GM21528 (cell line): ENCODE measurements at regions not wholly inside any gene's neighbourhood (a gene's known extent, or its start where the extent isn't known, plus 50 kb on each side); places are given as distances from the start of the nearest gene placed in this dataset.

Source experiments
- ATAC-seq: cut with Tn5 transposase; IDR thresholded peaks from one replicate; pipeline ENCODE4 v1.9.1; 2021; ENCODE audit warnings: mild to moderate bottlenecking, moderate library complexity; ENCODE audit not compliant: unreplicated experiment, low FRiP score

DNA sequence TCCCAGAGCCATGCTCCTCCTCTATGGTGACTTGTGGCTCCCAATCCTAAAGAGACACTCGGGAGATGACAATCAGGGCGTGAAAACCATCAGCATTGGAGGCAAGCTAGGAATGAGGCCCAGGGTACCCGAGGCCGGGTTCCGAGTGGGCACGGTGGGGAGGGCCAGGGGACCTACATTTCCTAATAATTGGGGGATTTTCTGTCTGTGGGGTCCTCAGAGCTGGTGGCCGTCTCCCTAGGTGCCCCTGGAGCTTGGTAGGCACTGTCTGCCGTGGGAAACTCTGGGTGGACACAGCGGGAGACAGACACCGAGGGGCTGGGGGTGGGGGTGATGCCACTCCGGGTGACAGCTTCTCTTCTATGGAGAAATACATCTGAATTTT is 312.5 kb upstream of the TNRC6C start:
- ATAC-seq, result no peak

DNA sequence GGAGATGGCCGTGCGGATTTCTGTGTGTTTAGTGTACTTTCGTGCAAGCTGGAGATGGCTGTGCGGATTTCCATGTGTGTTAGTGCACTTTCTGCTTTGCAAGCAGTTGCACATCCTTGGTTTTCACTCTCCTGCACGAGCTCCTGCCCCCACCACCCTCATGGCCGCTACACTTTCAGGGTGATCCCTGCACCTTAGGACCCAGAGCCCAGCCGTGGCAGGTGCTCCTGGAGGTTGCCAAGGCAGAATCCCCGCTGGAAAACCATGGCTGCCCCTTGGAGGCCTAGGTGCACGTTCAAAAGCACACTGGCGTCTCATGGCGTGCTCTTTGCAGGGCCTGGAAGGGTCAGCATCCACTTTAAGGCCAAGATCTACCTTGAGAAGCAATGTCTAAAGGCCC is 311.0 kb upstream of the TNRC6C start:
- no peak for ATAC-seq

DNA sequence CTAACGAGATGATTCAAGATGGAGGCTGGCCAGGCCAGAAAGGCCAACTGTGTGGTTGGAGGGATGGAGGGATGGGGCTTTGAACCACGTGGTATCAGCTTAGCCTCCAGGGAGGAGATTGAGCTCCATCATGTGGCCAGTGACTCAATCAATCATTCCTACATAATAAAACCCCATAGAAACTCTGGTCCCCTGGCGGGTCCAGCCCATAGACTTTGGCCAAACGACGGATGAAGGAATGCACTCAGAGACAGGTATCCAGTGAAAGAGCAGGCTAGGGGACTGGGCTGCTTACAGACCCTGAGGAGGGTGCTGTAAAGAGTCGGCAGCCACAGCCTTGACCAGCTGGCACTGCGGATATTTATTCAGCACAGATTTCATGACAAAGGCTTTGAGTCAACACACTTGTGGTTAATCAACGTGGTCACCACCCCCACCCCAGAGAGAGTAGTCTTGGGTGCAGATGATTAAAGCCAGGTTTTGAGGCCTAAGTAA is 308.7 kb upstream of the TNRC6C start:
- no peak for ATAC-seq

DNA sequence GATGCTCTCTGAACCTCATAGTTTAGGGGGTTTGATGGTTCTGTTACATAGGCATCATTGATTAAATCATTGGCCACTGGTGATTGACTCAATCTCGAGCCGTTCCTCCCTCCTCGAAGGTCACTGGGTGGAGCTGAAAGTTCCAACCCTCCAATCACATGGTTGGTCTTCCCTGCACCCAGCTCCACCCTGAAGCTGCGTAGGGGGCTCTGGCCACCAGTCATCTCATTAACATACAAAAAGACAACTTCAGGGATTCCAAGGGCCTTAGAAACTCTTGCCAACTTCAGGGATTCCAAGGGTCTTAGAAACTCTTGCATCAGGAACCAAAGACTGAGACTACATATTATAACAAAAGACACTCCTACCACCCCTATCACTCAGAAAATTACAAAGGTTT is 306.5 kb upstream of the TNRC6C start:
- no peak for ATAC-seq

DNA sequence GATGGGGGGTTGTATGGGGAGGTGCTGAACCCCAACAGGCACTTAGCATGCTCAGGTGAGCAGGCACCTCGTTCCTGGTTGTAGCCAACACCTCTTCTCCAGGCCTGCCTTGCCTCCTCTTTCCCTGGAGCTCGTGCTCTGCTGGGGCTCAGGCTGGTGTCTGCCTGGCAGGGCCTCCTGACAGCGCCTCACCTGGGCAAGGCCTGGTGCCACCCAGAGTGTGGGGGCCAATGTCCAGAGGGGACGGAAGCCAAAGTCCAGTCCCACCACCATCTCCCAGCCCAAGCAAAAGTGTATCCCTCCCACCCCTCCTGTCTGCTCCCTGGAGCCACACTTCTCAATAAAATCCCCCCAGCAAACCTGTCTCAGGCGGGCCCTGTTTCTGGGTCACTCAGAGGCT is 304.2 kb upstream of the TNRC6C start:
- no peak for ATAC-seq

DNA sequence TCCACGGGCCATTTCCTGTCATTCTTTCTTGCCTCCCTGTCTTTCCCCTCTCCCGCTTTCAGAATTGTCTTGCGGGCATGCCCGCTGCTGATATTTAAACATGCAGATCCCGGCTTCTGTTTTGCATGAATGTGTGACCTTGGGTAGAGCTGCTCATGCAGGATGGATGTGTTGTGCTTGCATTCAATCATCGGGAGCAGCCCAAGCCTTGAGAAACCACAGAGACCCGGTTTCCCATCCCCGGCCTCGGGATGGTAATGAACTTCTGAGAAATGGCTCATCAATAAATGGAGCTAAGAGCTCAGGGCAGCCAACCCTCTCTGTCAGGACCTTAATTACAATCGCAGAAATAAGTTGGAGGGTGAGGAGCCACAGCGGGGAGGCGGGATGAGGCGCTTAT is 303.7 kb upstream of the TNRC6C start:
- ATAC-seq, result no peak

DNA sequence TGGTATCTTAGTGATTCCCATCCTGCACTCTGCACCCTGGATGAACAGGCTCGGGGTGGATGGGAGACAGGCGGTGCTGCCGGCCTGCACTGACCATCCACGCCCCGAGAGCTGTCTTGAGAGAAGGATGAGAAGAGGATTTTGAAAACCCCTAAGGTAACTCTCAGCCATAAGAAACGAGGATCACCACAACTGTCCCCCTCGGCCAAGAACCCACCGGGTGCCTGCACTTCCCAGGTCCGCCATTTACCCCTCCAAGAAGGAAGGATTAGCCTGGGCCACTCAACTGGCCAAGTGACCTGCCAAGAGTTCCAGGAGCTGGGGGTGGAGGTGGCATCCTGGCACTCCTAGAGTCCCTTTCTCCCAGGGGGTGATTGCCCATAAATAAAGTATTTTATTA is 302.4 kb upstream of the TNRC6C start:
- no peak for ATAC-seq

DNA sequence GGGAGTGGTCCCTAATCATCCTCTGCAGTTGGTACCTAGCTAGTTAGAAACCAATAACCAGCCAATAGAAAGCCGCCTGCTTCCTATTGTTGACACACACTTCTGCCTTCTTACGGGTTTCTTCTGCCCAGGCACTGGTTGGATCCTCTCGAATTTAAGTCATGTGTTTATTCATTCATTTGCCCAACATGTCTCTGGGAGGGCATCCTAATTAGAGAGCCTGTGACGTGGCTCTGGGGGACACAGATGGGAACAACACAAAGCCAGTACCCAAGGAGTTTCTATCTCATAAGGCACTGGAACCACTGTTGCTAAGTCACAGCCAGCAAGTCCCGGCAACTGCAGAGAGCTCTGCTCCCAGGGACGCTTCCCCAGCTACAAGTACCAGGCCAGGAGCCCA is 300.7 kb upstream of the TNRC6C start:
- ATAC-seq, result no peak

DNA sequence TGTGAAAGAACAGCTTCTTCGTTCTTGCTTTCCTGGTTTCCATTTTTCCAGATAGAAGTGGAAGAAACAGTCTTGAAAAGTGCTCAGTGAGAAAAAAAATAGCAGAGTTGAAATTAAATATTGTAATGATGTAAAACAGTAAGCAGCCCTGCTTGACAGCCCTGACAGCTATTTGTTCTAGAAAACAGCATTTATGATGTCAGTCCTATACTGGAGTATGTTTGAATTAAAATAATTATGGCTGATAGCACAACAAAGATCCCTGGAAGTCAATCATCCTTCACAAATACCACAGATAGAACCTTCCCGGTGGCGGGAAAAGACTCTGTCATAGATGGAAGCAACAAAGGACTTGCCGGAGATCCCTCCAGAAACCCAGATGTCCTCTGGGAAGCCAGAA is 298.0 kb upstream of the TNRC6C start:
- no peak for ATAC-seq

DNA sequence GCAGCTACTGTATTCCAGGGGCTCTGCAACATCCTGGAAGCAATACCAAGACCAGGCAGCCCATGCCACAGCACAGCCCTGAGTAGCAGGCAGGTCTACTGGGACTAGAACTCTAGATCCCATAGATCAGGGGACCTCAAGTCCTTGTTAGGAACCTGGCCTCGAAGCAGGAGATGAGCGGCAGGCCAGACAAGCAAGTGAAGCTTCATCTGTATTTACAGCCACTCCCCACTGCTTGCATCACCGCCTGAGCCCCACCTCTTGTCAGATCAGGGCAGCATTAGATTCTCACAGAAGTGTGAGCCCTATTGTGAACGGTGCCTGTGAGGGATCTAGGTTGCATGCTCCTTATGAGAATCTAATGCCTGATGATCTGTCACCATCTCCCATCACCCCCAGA is 295.7 kb upstream of the TNRC6C start:
- no peak for ATAC-seq

DNA sequence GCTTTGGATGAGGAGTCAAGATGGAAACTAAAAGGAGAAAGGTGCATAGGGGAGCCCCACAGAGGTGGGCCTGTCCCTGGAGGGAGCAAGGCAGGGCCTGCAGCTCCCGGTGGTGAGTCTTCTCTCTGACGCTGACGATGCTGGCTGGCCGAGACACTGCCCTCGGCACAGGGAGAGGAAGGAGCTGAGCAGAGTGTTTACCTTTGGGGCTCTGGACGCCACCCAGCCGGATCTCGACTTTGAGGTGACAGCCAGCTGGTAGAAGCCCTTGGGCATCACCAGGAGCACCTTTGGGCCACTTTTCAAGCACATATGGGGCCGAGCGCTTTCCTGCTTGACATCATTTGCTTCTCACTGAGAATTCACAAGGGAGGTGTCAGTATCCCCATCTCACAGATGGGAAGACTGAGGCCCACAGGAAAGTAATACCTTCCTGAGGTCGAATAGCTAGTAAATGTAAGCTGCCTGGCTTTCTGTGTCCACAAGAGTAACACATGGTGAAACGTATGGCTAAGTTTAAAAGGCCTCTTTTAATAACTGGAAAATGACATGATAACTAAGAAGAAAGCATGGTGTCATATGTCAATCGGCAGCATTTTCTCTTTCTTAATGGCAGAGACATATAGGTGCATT is 294.3 kb upstream of the TNRC6C start:
- no peak for ATAC-seq

DNA sequence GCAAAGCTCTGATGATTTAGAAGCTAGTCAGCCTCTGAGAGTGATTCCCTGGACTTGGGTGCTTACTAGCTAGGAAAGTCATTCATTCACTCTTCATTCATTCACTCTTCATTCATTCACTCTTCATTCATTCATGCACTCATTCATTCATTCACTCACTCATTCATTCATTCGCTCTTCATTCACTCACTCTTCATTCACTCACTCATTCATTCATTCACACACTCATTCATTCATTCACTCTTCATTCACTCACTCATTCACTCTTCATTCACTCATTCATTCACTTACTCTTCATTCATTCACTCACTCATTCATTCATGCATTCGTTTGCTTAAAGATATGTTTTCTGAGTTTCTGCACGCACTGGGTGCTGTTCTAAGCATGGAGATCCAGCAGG is 292.7 kb upstream of the TNRC6C start:
- ATAC-seq, result no peak

DNA sequence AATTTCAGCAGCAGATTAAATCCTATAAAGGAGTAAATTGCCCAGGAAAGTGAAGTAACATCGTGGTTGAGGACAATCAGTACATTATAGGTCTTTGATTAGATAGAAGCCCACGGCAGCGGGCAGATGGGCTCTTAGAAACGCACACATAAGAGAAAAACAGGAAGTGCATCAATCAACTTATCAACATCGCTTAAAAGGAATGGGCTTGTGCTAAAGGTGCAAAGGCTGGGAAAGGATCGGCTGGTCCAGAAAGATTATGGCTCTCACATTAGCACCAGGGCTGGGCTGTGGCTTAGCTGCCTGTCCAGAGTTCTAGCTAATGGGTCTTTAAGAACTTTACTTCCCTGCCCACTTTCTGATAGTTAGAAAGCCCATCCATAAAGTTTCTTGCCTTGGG is 292.0 kb upstream of the TNRC6C start:
- no peak for ATAC-seq

DNA sequence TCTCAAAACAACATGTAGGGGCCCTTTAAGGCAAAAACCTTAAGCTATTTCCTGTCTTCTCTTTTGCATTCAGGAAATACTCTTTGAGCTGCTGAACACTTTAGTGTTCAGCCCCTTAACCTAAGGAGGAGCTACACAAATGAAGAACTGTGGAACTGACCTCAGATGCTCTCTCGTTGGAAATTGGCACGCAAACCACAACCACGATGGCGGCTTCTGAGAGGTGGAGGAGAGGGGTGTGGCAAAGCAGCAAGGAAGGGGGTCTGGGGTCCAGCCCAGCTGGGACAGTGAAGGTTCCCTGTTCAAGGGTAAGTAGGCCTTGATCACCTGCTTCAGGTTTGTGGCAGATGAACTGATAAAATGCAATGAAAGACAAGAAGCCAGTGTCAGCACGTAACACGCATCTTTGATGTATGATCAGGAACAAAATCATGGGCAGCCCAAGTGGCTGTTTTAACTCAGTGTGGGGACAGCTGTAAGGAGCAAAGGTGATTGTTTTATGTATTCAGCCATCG is 291.6 kb upstream of the TNRC6C start:
- no peak for ATAC-seq

DNA sequence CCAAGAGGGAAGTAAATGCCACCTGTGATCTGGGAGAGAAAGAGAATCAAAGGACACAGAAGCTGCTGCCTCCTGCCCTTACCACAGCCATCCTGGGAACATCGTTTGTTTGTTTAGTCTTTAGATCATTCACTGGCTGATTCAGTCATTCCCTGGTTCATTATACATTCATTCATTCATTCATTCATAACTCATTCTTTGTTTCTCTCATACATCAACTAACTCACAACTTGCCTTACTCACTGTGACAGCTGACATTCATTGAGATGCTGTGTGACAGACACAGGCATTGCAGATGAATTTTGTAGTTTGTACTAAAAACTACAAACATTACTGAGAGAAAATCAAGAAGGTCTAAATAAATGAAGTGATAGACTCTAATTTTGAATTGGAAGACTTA is 291.0 kb upstream of the TNRC6C start:
- ATAC-seq, result no peak

DNA sequence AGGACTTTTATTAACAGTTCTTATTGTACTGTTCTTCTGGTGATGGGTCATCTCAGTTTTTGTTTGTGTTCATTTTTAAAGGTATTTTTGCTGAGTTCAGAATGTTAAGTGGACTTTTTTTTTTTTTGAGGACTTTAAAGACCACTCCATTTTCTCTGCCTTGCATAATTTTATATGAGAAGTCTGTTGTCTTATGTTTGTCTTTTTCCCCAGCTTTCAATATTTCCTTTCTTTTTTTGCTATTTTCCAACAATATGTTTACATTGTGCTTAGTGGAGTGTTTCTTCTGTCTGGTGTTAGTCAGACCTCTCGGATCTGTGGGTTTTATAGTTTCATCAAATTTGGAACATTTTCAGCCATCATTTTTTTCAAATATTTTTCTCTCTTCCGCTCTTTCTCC is 290.0 kb upstream of the TNRC6C start:
- no peak for ATAC-seq

DNA sequence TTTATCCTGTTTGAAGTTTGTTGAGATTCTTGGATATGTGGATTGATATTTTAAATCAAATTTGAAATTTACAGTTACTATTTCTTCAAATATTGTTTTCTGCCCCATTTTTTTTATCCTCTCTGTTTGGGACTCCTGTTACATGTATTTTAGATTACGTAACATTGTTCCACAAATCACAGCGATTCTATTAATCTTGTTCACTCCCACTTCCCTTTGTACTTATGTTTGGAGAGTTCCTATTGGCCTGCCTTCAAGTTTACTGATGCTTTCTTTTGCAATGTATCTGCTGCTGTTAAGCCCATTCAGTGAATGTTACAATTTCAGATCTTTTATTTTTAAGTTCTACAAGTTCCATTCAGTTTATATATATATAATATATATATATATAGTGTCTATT is 288.3 kb upstream of the TNRC6C start:
- no peak for ATAC-seq

DNA sequence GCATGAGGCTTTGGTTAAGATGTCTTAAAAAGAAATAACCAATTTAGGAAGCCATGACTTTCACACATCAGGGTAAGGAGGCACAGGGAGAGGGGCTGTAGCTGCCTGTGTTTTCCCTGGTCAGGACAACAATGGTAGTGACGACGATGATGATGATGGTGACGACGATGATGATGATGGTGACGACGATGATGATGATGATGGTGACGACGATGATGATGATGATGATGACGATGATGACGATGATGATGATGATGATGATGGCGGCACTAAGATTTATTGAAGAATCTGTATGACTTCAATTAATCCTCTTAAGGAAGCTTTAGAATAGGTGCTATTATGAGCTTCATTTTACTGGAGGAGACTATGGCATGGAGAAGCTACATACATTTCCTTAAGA is 284.1 kb upstream of the TNRC6C start:
- ATAC-seq, result no peak

DNA sequence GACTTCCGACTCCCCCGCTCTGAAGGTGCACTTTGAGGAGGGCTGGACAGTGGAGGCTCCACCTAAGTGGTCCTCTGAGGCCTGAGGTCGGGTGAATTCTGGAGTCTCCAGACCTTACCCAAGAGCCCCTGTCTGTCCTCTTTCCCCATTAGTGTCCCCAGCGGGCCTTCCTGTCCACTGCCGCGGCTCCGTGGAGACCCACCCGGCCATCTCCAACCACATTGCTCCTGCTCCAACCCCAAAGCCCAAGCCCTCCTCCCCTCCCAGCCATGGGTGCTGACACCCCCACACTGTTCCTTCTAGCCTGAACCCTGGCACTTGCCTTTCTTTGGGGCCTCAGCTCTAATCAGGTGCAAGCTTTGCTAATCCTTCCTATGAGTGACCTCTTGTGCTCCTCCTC is 283.1 kb upstream of the TNRC6C start:
- no peak for ATAC-seq

DNA sequence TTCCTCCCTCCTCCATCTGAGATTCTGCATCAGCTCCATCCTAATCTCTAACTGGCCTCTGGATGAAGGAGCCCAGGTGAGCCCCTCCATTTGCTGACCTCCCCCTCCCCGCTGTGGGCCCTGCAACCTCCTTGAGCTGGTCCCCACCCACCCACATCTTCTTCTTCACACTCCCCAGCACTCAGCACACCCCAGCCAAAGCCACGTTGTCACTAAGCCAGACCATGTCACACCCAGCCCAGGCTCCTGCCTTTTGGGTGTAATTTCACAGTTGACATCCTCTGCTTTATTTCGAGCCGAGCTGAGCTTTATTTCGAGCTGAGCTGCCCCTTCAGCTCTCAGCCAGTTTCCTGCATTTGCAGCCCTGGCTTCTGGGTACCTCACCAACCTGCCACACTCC is 282.7 kb upstream of the TNRC6C start:
- no peak for ATAC-seq

DNA sequence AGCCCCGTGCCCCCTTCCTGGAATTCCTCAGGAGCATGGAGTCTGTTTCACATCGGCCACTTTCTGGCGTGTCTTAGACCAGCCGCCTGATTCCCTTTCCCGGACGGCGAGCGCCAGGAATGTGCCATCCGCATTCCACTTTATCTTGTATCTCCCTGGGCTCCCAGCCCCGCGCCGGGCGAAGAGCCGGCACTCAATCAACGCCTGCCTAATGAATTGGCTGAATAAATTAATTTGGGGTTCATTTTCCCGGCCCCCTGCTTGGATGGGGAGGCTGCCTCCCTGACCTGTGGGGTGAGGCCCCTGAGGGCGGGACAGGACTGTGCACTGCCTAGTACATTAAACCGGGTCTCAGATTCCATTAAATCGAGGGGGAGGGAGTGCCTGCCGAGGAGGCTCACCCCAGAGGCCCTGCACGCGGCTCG is 282.3 kb upstream of the TNRC6C start:
- no peak for ATAC-seq

DNA sequence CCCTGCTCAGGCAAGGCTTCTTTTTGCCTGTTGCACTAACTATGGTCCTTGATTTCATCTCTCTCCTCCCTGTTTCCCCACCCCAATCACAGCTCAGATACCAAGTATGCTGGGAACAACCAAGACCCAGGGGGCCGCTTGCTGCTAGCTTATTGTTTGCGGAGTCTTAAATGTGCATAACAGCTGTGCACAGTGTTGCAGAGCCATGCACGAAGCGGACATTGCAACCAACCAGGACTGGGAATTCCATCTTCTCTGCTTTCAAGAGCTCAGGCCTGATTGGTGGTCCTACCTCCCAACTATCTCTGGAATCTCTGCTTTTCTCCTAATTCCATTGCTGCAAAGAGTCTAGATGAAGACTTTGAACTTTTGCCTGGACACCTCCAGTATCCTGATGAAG is 281.3 kb upstream of the TNRC6C start:
- ATAC-seq, result no peak

DNA sequence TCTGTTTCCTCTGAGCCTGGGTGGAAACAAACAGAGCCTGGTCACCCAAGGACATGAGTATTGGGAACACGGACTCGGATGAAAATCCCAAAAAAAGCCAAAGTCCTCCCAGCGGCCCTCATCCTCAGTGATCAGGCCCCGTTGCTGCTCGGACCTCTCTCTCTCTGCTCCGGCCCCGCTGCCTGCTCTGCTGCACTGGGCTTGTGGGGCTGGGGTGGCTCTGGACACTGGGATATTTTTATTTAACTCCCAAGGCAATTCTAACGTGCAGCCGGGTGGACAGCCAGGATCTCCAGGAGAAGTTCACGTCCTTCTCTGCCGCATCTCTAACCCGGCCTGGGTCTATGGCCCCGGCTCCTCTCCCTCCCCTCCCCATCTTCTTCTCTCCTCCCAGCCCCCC is 280.9 kb upstream of the TNRC6C start:
- ATAC-seq, result no peak
